HG03139 (cell line): ENCODE measurements at regions not wholly inside any gene's neighbourhood (a gene's known extent, or its start where the extent isn't known, plus 50 kb on each side); places are given as distances from the start of the nearest gene placed in this dataset.

Experiments
- ATAC-seq: cut with Tn5 transposase; IDR thresholded peaks from one replicate; pipeline ENCODE4 v1.9.1; 2021; ENCODE audit not compliant: unreplicated experiment

GRCh38 chr7:47640265-47640664, 58.4 kb upstream of the TNS3 start:
- no peak for ATAC-seq

- no peak for ATAC-seq
These were observed 57.7 kb upstream of the TNS3 start for GRCh38 chr7:47639495-47640110.

- ATAC-seq = no peak
These were observed 56.9 kb upstream of the TNS3 start for GRCh38 chr7:47638679-47639315.

DNA sequence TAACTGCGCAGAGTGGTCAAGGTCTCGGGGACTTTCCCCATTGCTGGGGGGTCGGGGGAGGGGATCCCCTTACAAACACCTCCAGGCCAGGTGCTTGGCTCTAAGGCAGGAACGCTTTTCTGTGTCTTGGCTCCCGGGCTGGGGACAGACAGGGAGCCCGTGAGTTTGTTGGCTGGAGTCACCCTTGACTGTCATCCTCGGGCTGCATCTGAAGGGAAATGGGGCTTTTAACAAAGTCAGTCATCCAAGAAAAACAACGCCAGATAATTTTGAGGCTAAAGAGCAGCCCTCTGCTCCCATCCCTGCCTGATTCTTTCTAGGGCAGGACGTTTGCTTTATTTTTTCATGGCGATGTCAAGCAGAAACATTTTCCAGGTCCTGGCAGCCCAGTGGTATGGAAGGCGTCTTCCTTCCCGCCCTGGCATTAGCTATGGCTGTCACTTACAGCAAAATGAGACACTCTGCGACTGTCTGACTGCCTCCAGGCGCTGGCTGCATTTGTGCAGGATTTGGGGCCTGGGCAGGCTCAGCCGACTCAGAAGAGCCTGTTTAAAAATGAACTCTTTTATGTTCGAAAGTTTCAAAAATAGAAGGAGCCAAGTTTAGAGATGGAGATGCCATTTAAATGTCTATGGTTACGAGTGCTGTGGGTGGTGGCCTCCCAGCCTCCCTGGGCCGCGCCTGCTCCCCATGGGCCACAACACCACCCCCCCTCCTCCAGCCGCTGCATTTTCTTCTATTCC, 54.7 kb upstream of the TNS3 start:
- ATAC-seq = no peak

DNA sequence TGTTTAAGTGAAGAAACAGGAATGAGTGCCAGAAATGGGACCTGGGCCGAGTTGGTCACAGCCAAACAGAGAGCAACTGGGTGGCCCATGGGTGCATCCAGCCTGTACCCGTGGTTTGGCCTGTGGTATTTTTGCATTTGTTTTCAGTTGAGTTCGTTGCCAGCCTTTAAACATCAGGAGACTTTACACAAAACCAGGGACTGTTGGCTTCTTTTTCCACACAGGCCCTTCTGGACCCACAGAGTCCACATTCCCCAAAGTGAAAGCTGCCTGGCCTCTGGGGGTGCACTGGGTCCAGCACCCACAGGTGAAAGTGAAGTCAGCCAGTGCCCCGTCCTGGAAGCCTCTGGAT, 54.1 kb upstream of the TNS3 start:
- ATAC-seq = no peak

DNA sequence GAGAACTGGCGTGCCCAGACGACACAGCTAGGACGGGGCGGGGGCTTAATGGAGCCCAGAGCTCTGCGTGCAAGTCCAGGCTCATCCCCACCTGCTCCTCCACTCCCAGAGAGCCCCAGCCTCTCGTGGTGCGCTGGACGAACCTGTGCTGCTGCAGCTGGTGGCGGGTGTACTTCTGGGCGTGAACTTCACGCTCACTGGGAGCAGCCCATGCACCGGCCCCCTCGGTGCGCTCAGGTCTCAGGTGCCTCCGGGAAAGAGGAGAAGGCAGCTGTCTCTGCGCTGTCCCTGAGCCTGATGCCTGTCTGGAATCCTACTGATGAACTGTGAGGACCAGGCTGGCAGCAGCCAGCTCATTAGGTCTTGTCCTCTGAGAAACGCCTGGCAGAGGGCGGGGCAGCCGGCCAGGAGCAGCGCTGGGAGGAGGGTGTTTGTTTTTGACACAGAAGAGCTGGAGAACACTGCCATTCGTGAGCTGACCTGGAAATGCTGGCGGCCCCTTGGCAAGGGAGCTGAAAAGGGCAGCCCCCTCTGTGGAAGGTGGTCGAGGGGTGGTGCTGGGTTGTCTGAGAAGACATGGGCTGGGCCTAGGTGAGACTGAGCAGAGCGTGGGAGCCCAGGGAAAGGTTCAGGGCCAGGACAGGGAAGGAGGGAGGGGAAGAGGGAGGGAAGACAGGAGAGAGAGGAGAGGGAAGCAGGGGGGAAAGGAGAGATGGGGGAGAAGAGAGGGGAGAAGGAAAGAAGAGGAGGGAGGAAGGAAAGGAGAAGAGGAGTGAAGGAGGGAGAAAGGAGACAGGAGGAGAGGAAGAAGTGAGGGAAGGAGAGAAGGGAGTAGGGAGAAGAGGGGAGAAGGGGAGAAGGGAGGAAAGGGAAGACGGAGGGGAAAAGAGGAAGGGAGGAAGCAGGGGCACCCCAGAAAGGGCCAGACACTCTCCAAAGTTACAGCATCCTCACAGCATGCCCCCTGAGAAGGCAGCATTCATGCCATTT, 53.5 kb upstream of the TNS3 start:
- ATAC-seq = no peak

- ATAC-seq = no peak
These were observed 52.4 kb upstream of the TNS3 start for GRCh38 chr7:47634273-47634672.

DNA sequence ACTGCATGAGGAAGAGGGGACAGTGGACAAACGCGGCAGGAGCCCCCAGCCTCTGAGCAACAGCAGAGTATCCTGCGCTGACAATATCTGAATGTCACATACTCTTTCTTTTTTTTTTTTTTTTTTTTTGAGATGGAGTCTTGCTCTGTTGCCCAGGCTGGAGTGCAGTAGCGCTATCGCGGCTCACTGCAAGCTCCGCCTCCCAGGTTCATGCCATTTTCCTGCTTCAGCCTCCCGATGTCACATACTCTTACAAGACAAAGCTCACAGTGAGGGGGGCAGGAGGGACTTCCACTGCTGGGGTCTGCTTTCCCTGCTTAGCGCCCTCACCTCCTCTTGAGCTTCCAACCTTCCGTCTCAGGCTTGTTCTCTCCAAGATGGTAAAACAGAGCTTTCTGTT, 51.2 kb upstream of the TNS3 start:
- no peak for ATAC-seq
